ENCODE measurements at regions not wholly inside any gene's neighbourhood (a gene's known extent, or its start where the extent isn't known, plus 50 kb on each side); places are given as distances from the start of the nearest gene placed in this dataset.

GRCh38 chr10:83585686-83586085 lies 553.6 kb upstream of the GHITM start:
- no peak for TF ChIP-seq POLR2A (IDR thresholded peaks at IDR 0.05)
- TF ChIP-seq CTCF (IDR thresholded peaks at IDR 0.05), result no peak
